ENCODE measurements at regions not wholly inside any gene's neighbourhood (a gene's known extent, or its start where the extent isn't known, plus 50 kb on each side); places are given as distances from the start of the nearest gene placed in this dataset.

DNA sequence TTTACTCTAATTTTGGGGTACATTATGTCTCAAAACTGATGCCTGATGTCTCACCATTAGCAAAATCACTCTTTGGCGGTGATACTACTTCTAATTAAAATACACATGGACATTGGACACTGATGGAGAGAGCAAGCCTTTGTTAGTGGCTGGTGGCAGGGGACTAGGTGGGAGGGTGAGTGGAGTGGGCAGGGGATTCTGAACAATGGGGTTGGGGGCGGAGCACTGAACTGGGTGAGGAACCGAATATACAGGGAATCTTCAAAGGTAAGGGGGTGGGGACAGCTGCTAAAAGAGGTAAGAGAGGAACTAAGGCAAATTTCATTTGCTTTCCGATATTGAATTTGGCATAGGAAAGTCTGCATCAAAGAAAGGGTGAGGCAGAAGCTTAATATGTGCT, 88.8 kb downstream of the CARTPT start (continued):
- no peak for TF ChIP-seq RAD21 (IDR thresholded peaks at IDR 0.05)
- TF ChIP-seq JUND (IDR thresholded peaks at IDR 0.05): no peak

DNA sequence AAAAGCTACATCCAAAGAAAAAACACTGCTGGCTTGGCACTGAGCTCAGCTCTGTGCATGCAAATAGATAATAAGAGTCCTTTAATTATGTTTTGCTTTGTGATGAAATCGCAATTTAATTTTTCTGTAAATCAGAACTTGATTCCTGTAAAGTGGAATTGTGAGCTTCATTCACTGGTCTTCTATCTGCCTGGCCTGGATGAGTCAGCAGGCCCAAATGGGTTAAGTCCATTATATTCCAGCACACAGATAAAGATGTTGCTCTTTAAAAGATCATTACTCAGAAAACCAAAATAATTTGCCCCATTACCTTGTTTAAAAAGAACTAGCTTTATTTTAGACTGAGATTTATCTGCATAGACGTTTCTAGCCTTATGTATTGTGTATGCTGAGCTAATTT, 90.4 kb downstream of the CARTPT start:
- H3K9ac ChIP-seq (ENCODE audit: low read depth in 1 of 2, low read length in 2 of 2): no peak overlapping the region
- DNase-seq (ENCODE audit: low spot score): no peak
- no peak overlapping the region for H3K27ac ChIP-seq (ENCODE audit: low read depth in 1 of 2, low read length in 2 of 2)
- no peaks in the 10 kb centered on the region for H3K36me3 ChIP-seq (ENCODE audit: control insufficient read depth in 4 of 4, insufficient read depth in 3 of 4, low read depth in 1 of 4, low read length in 3 of 4)
- 80% methylated on average over 2 of the region's 2 CpGs for whole genome bisulfite sequencing
- no peak for TF ChIP-seq RAD21 (IDR thresholded peaks at IDR 0.05)
- TF ChIP-seq TAF1 (conservative IDR thresholded peaks at IDR 0.05): no peak
- TF ChIP-seq, protein P1, sequence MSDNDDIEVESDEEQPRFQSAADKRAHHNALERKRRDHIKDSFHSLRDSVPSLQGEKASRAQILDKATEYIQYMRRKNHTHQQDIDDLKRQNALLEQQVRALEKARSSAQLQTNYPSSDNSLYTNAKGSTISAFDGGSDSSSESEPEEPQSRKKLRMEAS (IDR thresholded peaks at IDR 0.05): no peak
- TF ChIP-seq HNF4G (IDR thresholded peaks at IDR 0.05): no peak
- no peak for TF ChIP-seq ZBTB33 (IDR thresholded peaks at IDR 0.05)
- no peak for TF ChIP-seq JUND (IDR thresholded peaks at IDR 0.05)
- TF ChIP-seq FOXA2 (IDR thresholded peaks at IDR 0.05): no peak
- TF ChIP-seq FOXA1 (IDR thresholded peaks at IDR 0.05): no peak
- TF ChIP-seq SP1 (IDR thresholded peaks at IDR 0.05): no peak
- peaks cover 0 to 3% (median 0%) of the 10 kb centered on the region in 4 donors for H3K9me3 ChIP-seq (ENCODE audit: control insufficient read depth in 4 of 4, low read length in 3 of 4)
- peaks cover 0 to 5% (median 0%) of the 10 kb centered on the region in 4 donors for H3K27me3 ChIP-seq (ENCODE audit: control insufficient read depth in 4 of 4, insufficient read depth in 4 of 4, low read length in 3 of 4)
- no peaks in the 10 kb centered on the region for H3K4me1 ChIP-seq (ENCODE audit: control insufficient read depth in 4 of 4, insufficient read depth in 4 of 4, low read length in 3 of 4)
- no peak overlapping the region for H3K4me3 ChIP-seq (ENCODE audit: low read depth in 1 of 3, low read length in 3 of 3)

- H3K4me1 ChIP-seq (ENCODE audit: control insufficient read depth in 4 of 4, insufficient read depth in 4 of 4, low read length in 3 of 4): no peaks in the 10 kb centered on the region
- DNase-seq (ENCODE audit: low spot score): no peak
Measured at GRCh38 chr5:71810023-71810422, 90.9 kb downstream of the CARTPT start.

More at GRCh38 chr5:71810023-71810422, 90.9 kb downstream of the CARTPT start:
- H3K27ac ChIP-seq (ENCODE audit: low read depth in 1 of 2, low read length in 2 of 2): no peak overlapping the region
- no peak overlapping the region for H3K9ac ChIP-seq (ENCODE audit: low read depth in 1 of 2, low read length in 2 of 2)
- TF ChIP-seq REST (IDR thresholded peaks at IDR 0.05) (no peak), ATF3 (IDR thresholded peaks at IDR 0.05) (no peak), FOXA2 (IDR thresholded peaks at IDR 0.05) (no peak), ZBTB33 (IDR thresholded peaks at IDR 0.05) (no peak)
- H3K27me3 ChIP-seq (ENCODE audit: control insufficient read depth in 4 of 4, insufficient read depth in 4 of 4, low read length in 3 of 4): peaks cover 0 to 5% (median 0%) of the 10 kb centered on the region in 4 donors
- no peaks in the 10 kb centered on the region for H3K36me3 ChIP-seq (ENCODE audit: control insufficient read depth in 4 of 4, insufficient read depth in 3 of 4, low read depth in 1 of 4, low read length in 3 of 4)
- H3K9me3 ChIP-seq (ENCODE audit: control insufficient read depth in 4 of 4, low read length in 3 of 4): peaks cover 0 to 3% (median 0%) of the 10 kb centered on the region in 4 donors
- WGBS: 75% methylated on average over 9 of the region's 9 CpGs
- H3K4me3 ChIP-seq (ENCODE audit: low read depth in 1 of 3, low read length in 3 of 3): no peak overlapping the region
